ENCODE measurements at regions not wholly inside any gene's neighbourhood (a gene's known extent, or its start where the extent isn't known, plus 50 kb on each side); places are given as distances from the start of the nearest gene placed in this dataset.

GRCh38 chr4:177512646-177513045, 70.4 kb upstream of the AGA start:
- FAIRE-seq: no peak
- no peak overlapping the region for H3K4me2 ChIP-seq (ENCODE audit: control insufficient read depth, insufficient read depth)
- no peak overlapping the region for H3K9ac ChIP-seq (ENCODE audit: control insufficient read depth, insufficient read depth, low read length)
- no peaks in the 10 kb centered on the region for H3K27me3 ChIP-seq (replicated peaks in 1 of 2; ENCODE audit: control insufficient read depth in 2 of 2, insufficient read depth in 2 of 2, low read length in 1 of 2)
- H3K36me3 ChIP-seq (ENCODE audit: control insufficient read depth in 2 of 2, insufficient read depth in 2 of 2, low read length in 1 of 2): no peaks in the 10 kb centered on the region
- H4K20me1 ChIP-seq (ENCODE audit: control insufficient read depth, insufficient read depth): no peaks in the 10 kb centered on the region
- in situ Hi-C loops (cut with MboI): no loop called here
- DNase-seq (ENCODE audit: low read depth, low spot score): no peak
- no peak overlapping the region for H2AFZ ChIP-seq (ENCODE audit: control insufficient read depth, low read depth, low read length)
- H3K9me3 ChIP-seq (replicated peaks; ENCODE audit: control insufficient read depth, insufficient read depth, low read length): no peaks in the 10 kb centered on the region
- no TSS peak for BruUV-seq (replicated peaks)
- H3K79me2 ChIP-seq (ENCODE audit: control insufficient read depth, insufficient read depth, low read length): no peaks in the 10 kb centered on the region
- H3K4me3 ChIP-seq: no peak overlapping the region
- intact Hi-C loops (cut with micrococcal nuclease; ENCODE audit: unreplicated experiment): no loop called here
- ChIA-PET CTCF (no interaction called here), RAD21 (ENCODE audit: unreplicated experiment) (no interaction called here), POLR2A (no interaction called here), SMC1A (ENCODE audit: uncharacterized antibody, unreplicated experiment) (no interaction called here)
- no peaks in the 10 kb centered on the region for H3K4me1 ChIP-seq (ENCODE audit: control insufficient read depth, insufficient read depth, low read length)
- ATAC-seq: no peak
- no peak overlapping the region for H3K27ac ChIP-seq (ENCODE audit: control insufficient read depth, insufficient read depth)
- TF ChIP-seq CEBPZ (IDR thresholded peaks at IDR 0.05; ENCODE audit: low read depth, low read length): no peak
- TF ChIP-seq MEF2B (IDR thresholded peaks at IDR 0.05; ENCODE audit: partially characterized antibody, poor library complexity, severe bottlenecking): no peak
- TF ChIP-seq NR2F1 (conservative IDR thresholded peaks at IDR 0.05): no peak
- no peak for TF ChIP-seq MXI1 (IDR thresholded peaks at IDR 0.05; ENCODE audit: low read depth, low read length)
- no peak for TF ChIP-seq RFX5 (IDR thresholded peaks at IDR 0.05; ENCODE audit: low read depth, low read length)
- TF ChIP-seq JUND (IDR thresholded peaks at IDR 0.05; ENCODE audit: low read depth, low read length): no peak
- TF ChIP-seq ZBTB40 (IDR thresholded peaks at IDR 0.05; ENCODE audit: borderline replicate concordance): no peak
- no peak for TF ChIP-seq TCF7 (IDR thresholded peaks at IDR 0.05; ENCODE audit: borderline replicate concordance)
- no peak for TF ChIP-seq LARP7 (IDR thresholded peaks at IDR 0.05)
- no peak for TF ChIP-seq PAX8 (IDR thresholded peaks at IDR 0.05)
- TF ChIP-seq ZNF24 (IDR thresholded peaks at IDR 0.05): no peak
- TF ChIP-seq BHLHE40 (IDR thresholded peaks at IDR 0.05; ENCODE audit: borderline replicate concordance in 1 of 2, low read depth in 2 of 2, low read length in 1 of 2): no peak
- TF ChIP-seq YBX1 (IDR thresholded peaks at IDR 0.05): no peak
- no peak for TF ChIP-seq CHD2 (IDR thresholded peaks at IDR 0.05; ENCODE audit: borderline replicate concordance, low read depth, low read length)
- TF ChIP-seq TCF3 (IDR thresholded peaks at IDR 0.05; ENCODE audit: borderline replicate concordance, insufficient read depth, low read depth, low read length): no peak
- no peak for TF ChIP-seq TAF1 (IDR thresholded peaks at IDR 0.05; ENCODE audit: borderline replicate concordance, low read depth, low read length)

Data from GM12878 (cell line).